ENCODE measurements at regions not wholly inside any gene's neighbourhood (a gene's known extent, or its start where the extent isn't known, plus 50 kb on each side); places are given as distances from the start of the nearest gene placed in this dataset.
"Not testable (repeated sequence)": the region's sequence is repeated elsewhere in the genome, so short reads cannot be mapped to it uniquely, and the experiment has no call there.

DNA sequence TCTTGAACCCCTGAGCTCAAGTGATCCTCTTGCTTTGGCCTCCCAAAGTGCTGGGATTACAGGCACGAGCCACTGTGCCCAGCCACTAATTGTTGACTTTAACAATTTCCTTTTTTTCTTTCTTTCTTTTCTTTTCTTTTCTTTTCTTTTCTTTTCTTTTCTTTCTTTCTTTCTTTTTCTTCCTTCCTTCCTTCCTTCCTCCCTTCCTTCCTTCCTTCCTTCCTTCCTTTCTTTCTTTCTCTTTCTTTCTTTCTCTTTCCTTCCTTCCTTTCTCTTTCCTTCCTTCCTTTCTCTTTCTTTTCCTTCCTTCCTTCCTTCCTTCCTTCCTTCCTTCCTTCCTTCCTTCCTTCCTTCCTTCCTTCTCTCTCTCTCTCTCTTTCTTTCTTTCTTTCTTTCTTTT, 97.7 kb downstream of the TSN start:
- H3K27ac ChIP-seq (ENCODE audit: low read depth in 1 of 3, low read length in 2 of 3): not testable (repeated sequence)
- WGBS, 3 donors: 71 to 88% (median 85%) methylated on average over 1 of the region's 1 CpG

DNA sequence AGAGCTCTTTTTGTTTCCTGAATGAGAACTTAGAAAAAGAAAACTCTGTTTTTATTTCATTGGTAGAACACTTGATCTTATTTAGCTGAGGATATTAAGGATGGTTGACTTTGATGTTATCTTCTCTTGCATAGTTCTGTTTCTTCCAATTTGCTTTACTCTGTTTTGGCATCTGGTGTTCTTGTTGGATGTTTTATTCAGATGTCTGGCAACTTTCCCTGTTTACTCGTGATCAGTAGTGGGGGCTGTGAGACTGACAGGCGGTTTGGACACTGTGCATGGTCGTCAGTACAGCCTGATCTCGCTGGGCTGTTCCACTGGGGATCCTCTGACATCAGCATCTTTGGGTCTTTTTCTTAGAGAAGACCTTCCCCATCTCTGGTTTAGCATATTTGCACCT, 100.1 kb downstream of the TSN start:
- H3K36me3 ChIP-seq (ENCODE audit: control insufficient read depth in 3 of 3, insufficient read depth in 2 of 3, low read depth in 1 of 3, low read length in 3 of 3): no peaks in the 10 kb centered on the region
- WGBS, 3 donors: 34 to 43% (median 35%) methylated on average over 4 of the region's 4 CpGs
- H3K4me3 ChIP-seq (ENCODE audit: low read depth in 1 of 3, low read length in 3 of 3): no peak overlapping the region
- H3K27me3 ChIP-seq (ENCODE audit: control insufficient read depth in 3 of 3, insufficient read depth in 3 of 3, low read length in 3 of 3): peaks cover 0 to 1% (median 0%) of the 10 kb centered on the region in 3 donors
- no peaks in the 10 kb centered on the region for H3K9me3 ChIP-seq (ENCODE audit: control insufficient read depth in 2 of 2, insufficient read depth in 1 of 2, low read depth in 1 of 2, low read length in 1 of 2)
- H3K27ac ChIP-seq (ENCODE audit: low read depth in 1 of 3, low read length in 2 of 3): no peak overlapping the region
- FAIRE-seq (no peak), DNase-seq (no peak)
- no peaks in the 10 kb centered on the region for H3K4me1 ChIP-seq (ENCODE audit: control insufficient read depth in 3 of 3, insufficient read depth in 2 of 3, low read depth in 1 of 3, low read length in 2 of 3)

More for the DNA sequence above, 97.7 kb downstream of the TSN start:
- H3K27me3 ChIP-seq (ENCODE audit: control insufficient read depth in 3 of 3, insufficient read depth in 3 of 3, low read length in 3 of 3); DNase-seq; H3K4me3 ChIP-seq (ENCODE audit: low read depth in 1 of 3, low read length in 3 of 3); FAIRE-seq; H3K9me3 ChIP-seq (ENCODE audit: control insufficient read depth in 2 of 2, insufficient read depth in 1 of 2, low read depth in 1 of 2, low read length in 1 of 2); H3K4me1 ChIP-seq (ENCODE audit: control insufficient read depth in 3 of 3, insufficient read depth in 2 of 3, low read depth in 1 of 3, low read length in 2 of 3); H3K36me3 ChIP-seq (ENCODE audit: control insufficient read depth in 3 of 3, insufficient read depth in 2 of 3, low read depth in 1 of 3, low read length in 3 of 3): not testable (repeated sequence)

DNA sequence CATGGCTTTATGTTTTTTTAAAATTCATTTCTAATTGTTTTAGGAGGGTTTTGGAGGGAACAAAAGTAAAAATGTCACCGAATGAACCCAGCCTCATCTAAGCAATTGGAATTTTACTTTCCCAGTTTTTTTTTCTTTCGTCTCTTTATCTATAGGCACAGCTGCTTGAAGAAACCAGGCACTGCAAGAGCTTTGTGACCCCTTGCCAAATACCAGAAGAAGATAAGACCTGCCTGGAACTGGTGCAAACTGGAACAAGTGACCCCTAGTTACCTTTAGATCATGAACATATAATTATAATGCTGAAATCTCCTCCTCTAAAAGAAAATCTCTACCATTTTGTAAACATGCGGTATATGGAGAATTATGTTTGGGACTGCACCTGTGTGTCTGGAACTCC, 100.9 kb downstream of the TSN start:
- 41 to 62% (median 43%) methylated on average over 3 of the region's 3 CpGs for WGBS, 3 donors
- Histone ChIP-seq H3K27ac (ENCODE audit: low read depth in 1 of 3, low read length in 2 of 3) (no peak overlapping the region), H3K4me3 (ENCODE audit: low read depth in 1 of 3, low read length in 3 of 3) (no peak overlapping the region), H3K36me3 (ENCODE audit: control insufficient read depth in 3 of 3, insufficient read depth in 2 of 3, low read depth in 1 of 3, low read length in 3 of 3) (no peaks in the 10 kb centered on the region), H3K9me3 (ENCODE audit: control insufficient read depth in 2 of 2, insufficient read depth in 1 of 2, low read depth in 1 of 2, low read length in 1 of 2) (no peaks in the 10 kb centered on the region), H3K4me1 (ENCODE audit: control insufficient read depth in 3 of 3, insufficient read depth in 2 of 3, low read depth in 1 of 3, low read length in 2 of 3) (no peaks in the 10 kb centered on the region), H3K27me3 (ENCODE audit: control insufficient read depth in 3 of 3, insufficient read depth in 3 of 3, low read length in 3 of 3) (peaks cover 0 to 1% (median 0%) of the 10 kb centered on the region in 3 donors)
- DNase-seq (no peak), FAIRE-seq (no peak)

DNA sequence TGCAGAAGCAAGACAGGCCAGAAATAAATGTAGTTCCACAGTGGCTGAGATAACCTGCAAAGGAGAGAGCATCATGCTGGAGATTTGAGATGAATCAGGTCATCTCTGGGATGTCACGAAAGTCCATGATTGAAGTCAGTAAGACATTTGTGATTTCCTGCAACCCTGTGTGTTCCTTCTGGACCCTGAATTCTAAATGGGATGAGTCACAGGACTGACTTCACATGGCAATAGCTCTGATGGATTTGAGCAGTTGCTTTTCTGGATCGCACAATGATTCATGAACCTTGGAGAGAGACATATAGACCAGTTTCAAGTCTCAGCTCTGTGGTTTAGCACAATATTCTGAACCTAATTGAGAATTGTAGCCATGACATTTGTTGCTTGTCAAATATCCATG, 102.9 kb downstream of the TSN start:
- no peaks in the 10 kb centered on the region for H3K9me3 ChIP-seq (ENCODE audit: control insufficient read depth in 2 of 2, insufficient read depth in 1 of 2, low read depth in 1 of 2, low read length in 1 of 2)
- H3K27ac ChIP-seq (ENCODE audit: low read depth in 1 of 3, low read length in 2 of 3): no peak overlapping the region
- DNase-seq (no peak), FAIRE-seq (no peak)
- no peak overlapping the region for H3K4me3 ChIP-seq (ENCODE audit: low read depth in 1 of 3, low read length in 3 of 3)
- no peaks in the 10 kb centered on the region for H3K36me3 ChIP-seq (ENCODE audit: control insufficient read depth in 3 of 3, insufficient read depth in 2 of 3, low read depth in 1 of 3, low read length in 3 of 3)
- no peaks in the 10 kb centered on the region for H3K4me1 ChIP-seq (ENCODE audit: control insufficient read depth in 3 of 3, insufficient read depth in 2 of 3, low read depth in 1 of 3, low read length in 2 of 3)
- WGBS, 3 donors: 78 to 93% (median 91%) methylated on average over 2 of the region's 2 CpGs
- peaks cover 0 to 1% (median 0%) of the 10 kb centered on the region in 3 donors for H3K27me3 ChIP-seq (ENCODE audit: control insufficient read depth in 3 of 3, insufficient read depth in 3 of 3, low read length in 3 of 3)

DNA sequence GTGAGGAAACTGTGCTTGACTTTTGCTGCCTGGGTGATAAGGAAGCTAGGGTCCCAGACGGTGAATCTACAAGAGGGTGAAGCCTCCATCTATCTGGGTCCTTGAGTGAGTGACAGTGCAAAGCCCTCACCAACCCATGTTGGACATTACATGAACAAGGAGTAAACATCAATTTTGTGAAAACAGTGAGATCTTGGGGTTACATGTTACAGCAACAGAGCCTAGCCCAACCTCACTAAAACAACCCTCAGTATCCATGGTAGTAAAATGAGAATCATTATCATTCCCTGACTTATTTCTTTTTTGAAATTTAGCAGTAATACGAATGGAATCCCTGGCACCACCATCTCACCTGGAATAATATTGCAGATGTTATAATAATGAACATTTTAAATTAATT, 103.4 kb downstream of the TSN start:
- Histone ChIP-seq H3K9me3 (ENCODE audit: control insufficient read depth in 2 of 2, insufficient read depth in 1 of 2, low read depth in 1 of 2, low read length in 1 of 2) (no peaks in the 10 kb centered on the region), H3K27ac (ENCODE audit: low read depth in 1 of 3, low read length in 2 of 3) (no peak overlapping the region), H3K27me3 (ENCODE audit: control insufficient read depth in 3 of 3, insufficient read depth in 3 of 3, low read length in 3 of 3) (peaks cover 0 to 1% (median 0%) of the 10 kb centered on the region in 3 donors), H3K4me3 (ENCODE audit: low read depth in 1 of 3, low read length in 3 of 3) (no peak overlapping the region), H3K36me3 (ENCODE audit: control insufficient read depth in 3 of 3, insufficient read depth in 2 of 3, low read depth in 1 of 3, low read length in 3 of 3) (no peaks in the 10 kb centered on the region), H3K4me1 (ENCODE audit: control insufficient read depth in 3 of 3, insufficient read depth in 2 of 3, low read depth in 1 of 3, low read length in 2 of 3) (no peaks in the 10 kb centered on the region)
- no peak for DNase-seq
- no peak for FAIRE-seq
- WGBS, 3 donors: 64 to 89% (median 82%) methylated on average over 2 of the region's 2 CpGs

DNA sequence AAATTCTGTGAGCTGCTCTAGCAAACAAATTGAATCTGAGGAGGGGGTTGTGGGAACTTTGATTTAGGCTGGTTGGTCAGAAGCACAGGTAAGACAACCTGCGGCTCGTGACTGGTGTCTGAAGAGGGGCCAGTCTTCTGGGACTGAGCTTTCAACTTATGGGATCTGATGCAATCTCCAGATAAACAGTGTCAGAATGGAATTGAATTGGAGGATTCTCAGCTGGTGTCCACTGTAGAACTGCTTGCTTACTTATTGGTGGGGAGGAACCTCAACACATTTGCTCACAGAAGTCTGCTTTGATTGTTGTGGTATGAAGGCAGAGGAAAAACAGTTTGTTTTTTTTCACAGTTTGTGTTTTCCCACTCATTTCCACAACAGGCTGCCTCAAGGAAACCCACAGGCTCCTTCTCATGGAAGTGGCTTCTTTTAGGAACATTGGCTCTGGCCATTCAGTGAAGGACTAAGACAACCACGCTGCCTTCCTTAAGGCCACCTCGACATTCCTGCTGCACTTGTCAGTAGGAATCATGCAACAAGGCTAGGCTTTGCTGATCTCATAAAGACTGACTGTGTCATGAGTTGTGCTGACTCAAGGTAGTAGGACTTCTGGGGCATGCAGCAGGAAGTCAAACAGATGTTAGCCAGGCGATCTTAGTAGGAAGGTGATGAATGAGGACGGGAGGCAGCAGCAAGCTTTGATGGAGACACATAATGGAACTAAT, 104.7 kb downstream of the TSN start:
- no peaks in the 10 kb centered on the region for H3K9me3 ChIP-seq (ENCODE audit: control insufficient read depth in 2 of 2, insufficient read depth in 1 of 2, low read depth in 1 of 2, low read length in 1 of 2)
- WGBS, 3 donors: 65 to 77% (median 68%) methylated on average over 6 of the region's 6 CpGs
- H3K27ac ChIP-seq (ENCODE audit: low read depth in 1 of 3, low read length in 2 of 3): no peak overlapping the region
- H3K4me1 ChIP-seq (ENCODE audit: control insufficient read depth in 3 of 3, insufficient read depth in 2 of 3, low read depth in 1 of 3, low read length in 2 of 3): no peaks in the 10 kb centered on the region
- DNase-seq (no peak), FAIRE-seq (no peak)
- H3K27me3 ChIP-seq (ENCODE audit: control insufficient read depth in 3 of 3, insufficient read depth in 3 of 3, low read length in 3 of 3): no peaks in the 10 kb centered on the region
- no peaks in the 10 kb centered on the region for H3K36me3 ChIP-seq (ENCODE audit: control insufficient read depth in 3 of 3, insufficient read depth in 2 of 3, low read depth in 1 of 3, low read length in 3 of 3)
- H3K4me3 ChIP-seq (ENCODE audit: low read depth in 1 of 3, low read length in 3 of 3): no peak overlapping the region

DNA sequence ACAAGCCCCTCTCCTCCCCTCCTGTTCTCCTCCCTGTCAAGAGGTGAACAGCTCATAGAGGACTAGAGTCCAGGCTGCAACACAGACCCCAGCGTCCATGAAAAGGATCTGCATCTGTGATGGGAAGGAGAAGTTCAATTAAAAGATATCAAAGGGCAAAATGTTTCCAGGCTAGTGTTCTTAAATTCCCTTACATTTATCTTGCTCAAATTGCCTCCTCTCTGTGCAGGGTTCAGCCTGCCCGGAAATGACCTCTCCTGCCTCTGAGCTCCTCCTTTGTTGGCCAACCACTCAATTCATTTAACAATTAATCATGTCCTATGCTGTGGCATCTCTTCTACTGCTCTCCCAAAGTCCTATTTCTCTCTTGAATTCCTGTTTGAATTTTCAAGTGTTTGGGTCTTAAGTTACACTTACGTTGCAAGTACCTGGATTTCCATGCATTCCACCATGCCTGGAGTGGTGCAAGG, 105.3 kb downstream of the TSN start:
- FAIRE-seq: no peak
- H3K9me3 ChIP-seq (ENCODE audit: control insufficient read depth in 2 of 2, insufficient read depth in 1 of 2, low read depth in 1 of 2, low read length in 1 of 2): no peaks in the 10 kb centered on the region
- no peaks in the 10 kb centered on the region for H3K36me3 ChIP-seq (ENCODE audit: control insufficient read depth in 3 of 3, insufficient read depth in 2 of 3, low read depth in 1 of 3, low read length in 3 of 3)
- H3K27ac ChIP-seq (ENCODE audit: low read depth in 1 of 3, low read length in 2 of 3): no peak overlapping the region
- WGBS, 3 donors: 62 to 71% (median 64%) methylated on average over 3 of the region's 3 CpGs
- no peaks in the 10 kb centered on the region for H3K27me3 ChIP-seq (ENCODE audit: control insufficient read depth in 3 of 3, insufficient read depth in 3 of 3, low read length in 3 of 3)
- H3K4me3 ChIP-seq (ENCODE audit: low read depth in 1 of 3, low read length in 3 of 3): no peak overlapping the region
- no peaks in the 10 kb centered on the region for H3K4me1 ChIP-seq (ENCODE audit: control insufficient read depth in 3 of 3, insufficient read depth in 2 of 3, low read depth in 1 of 3, low read length in 2 of 3)
- no peak for DNase-seq

DNA sequence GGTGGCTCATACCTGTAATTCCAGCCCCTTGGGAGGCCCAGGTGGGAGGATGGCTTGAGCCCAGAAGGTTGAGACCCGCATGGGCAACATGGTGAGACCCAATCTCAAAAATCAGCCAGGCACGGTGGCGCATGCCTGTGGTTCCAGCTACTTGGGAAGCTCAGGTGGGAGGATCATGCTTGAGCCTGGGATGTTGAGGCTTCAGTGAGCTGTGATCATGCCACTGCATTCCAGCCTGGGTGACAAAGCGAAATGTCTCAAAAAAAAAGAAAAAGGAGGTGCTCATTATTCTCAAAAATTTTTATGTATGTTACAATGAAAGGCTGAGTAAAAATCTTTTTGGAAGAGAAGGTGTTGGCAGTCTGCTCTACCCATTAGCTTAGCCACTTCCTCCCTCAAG, 106.8 kb downstream of the TSN start:
- Histone ChIP-seq H3K27me3 (ENCODE audit: control insufficient read depth in 3 of 3, insufficient read depth in 3 of 3, low read length in 3 of 3) (no peaks in the 10 kb centered on the region), H3K36me3 (ENCODE audit: control insufficient read depth in 3 of 3, insufficient read depth in 2 of 3, low read depth in 1 of 3, low read length in 3 of 3) (no peaks in the 10 kb centered on the region), H3K4me3 (ENCODE audit: low read depth in 1 of 3, low read length in 3 of 3) (no peak overlapping the region), H3K27ac (ENCODE audit: low read depth in 1 of 3, low read length in 2 of 3) (no peak overlapping the region), H3K9me3 (ENCODE audit: control insufficient read depth in 2 of 2, insufficient read depth in 1 of 2, low read depth in 1 of 2, low read length in 1 of 2) (no peaks in the 10 kb centered on the region), H3K4me1 (ENCODE audit: control insufficient read depth in 3 of 3, insufficient read depth in 2 of 3, low read depth in 1 of 3, low read length in 2 of 3) (no peaks in the 10 kb centered on the region)
- no peak for FAIRE-seq
- no peak for DNase-seq
- WGBS, 3 donors: 88 to 92% (median 89%) methylated on average over 4 of the region's 4 CpGs

DNA sequence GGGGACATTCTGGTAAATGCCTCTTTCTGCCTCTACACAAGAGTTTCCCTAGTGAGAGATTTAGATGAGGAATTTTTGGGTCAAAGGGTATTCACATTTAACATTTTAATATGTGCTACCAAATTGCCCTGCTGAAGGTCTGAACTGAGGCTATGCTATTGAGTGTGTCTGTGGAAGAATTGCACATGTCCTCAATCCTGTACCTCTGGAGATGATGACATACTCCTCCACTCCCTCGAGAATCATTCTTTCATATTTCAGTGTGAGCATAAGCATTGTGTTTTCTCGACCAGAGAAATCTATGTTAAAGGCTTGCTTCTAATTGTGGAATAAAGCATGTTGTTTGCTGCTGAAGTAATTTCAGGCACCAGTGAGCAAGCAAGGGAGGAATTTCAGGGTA, 110.5 kb downstream of the TSN start:
- Histone ChIP-seq H3K36me3 (ENCODE audit: control insufficient read depth in 3 of 3, insufficient read depth in 2 of 3, low read depth in 1 of 3, low read length in 3 of 3) (no peaks in the 10 kb centered on the region), H3K4me3 (ENCODE audit: low read depth in 1 of 3, low read length in 3 of 3) (no peak overlapping the region), H3K9me3 (ENCODE audit: control insufficient read depth in 2 of 2, insufficient read depth in 1 of 2, low read depth in 1 of 2, low read length in 1 of 2) (no peaks in the 10 kb centered on the region), H3K4me1 (ENCODE audit: control insufficient read depth in 3 of 3, insufficient read depth in 2 of 3, low read depth in 1 of 3, low read length in 2 of 3) (no peaks in the 10 kb centered on the region), H3K27me3 (ENCODE audit: control insufficient read depth in 3 of 3, insufficient read depth in 3 of 3, low read length in 3 of 3) (no peaks in the 10 kb centered on the region), H3K27ac (ENCODE audit: low read depth in 1 of 3, low read length in 2 of 3) (no peak overlapping the region)
- no peak for FAIRE-seq
- no peak for DNase-seq
- WGBS, 3 donors: 29 to 73% (median 35%) methylated on average over 1 to 2 of the region's 2 CpGs
